HG03575 (cell line): ENCODE measurements at regions not wholly inside any gene's neighbourhood (a gene's known extent, or its start where the extent isn't known, plus 50 kb on each side); places are given as distances from the start of the nearest gene placed in this dataset.

Source experiments
- ATAC-seq: cut with Tn5 transposase; IDR thresholded peaks from one replicate; pipeline ENCODE4 v1.9.1; 2021; ENCODE audit not compliant: unreplicated experiment, insufficient number of reproducible peaks, low FRiP score; ENCODE audit errors: extremely low read depth

GRCh38 chr2:196224756-196225155 lies 53.4 kb upstream of the STK17B start:
- ATAC-seq = no peak

- no peak for ATAC-seq
Observed at GRCh38 chr2:196225213-196225612, 53.8 kb upstream of the STK17B start.

- ATAC-seq = no peak
Observed at GRCh38 chr2:196226058-196226706, 54.8 kb upstream of the STK17B start.

- ATAC-seq = no peak
Observed at GRCh38 chr2:196226707-196227065, 55.3 kb upstream of the STK17B start.

- ATAC-seq = no peak
Observed at GRCh38 chr2:196229013-196229412, 57.6 kb upstream of the STK17B start.

GRCh38 chr2:196230061-196230854 lies 58.9 kb upstream of the STK17B start:
- no peak for ATAC-seq

GRCh38 chr2:196233021-196233804 lies 61.8 kb upstream of the STK17B start:
- ATAC-seq = no peak

GRCh38 chr2:196233805-196234475 lies 62.6 kb upstream of the STK17B start:
- peak; percentile 64 for ATAC-seq

GRCh38 chr2:196234672-196235071 lies 63.3 kb upstream of the STK17B start:
- no peak for ATAC-seq

- no peak for ATAC-seq
Observed at GRCh38 chr2:196238836-196239380, 67.5 kb upstream of the STK17B start.

- peak; percentile 57 for ATAC-seq
Observed at GRCh38 chr2:196239622-196240587, 68.5 kb upstream of the STK17B start.

GRCh38 chr2:196241175-196241574 lies 69.8 kb upstream of the STK17B start:
- ATAC-seq = no peak

- peak; percentile 85 for ATAC-seq
Observed at GRCh38 chr2:196242131-196242620, 70.8 kb upstream of the STK17B start.

- no peak for ATAC-seq
Observed at GRCh38 chr2:196244516-196244915, 73.1 kb upstream of the STK17B start.

- ATAC-seq = no peak
Observed at GRCh38 chr2:196244966-196245365, 73.6 kb upstream of the STK17B start.

- ATAC-seq = no peak
Observed at GRCh38 chr2:196245378-196246140, 74.2 kb upstream of the STK17B start.
